ENCODE measurements at regions not wholly inside any gene's neighbourhood (a gene's known extent, or its start where the extent isn't known, plus 50 kb on each side); places are given as distances from the start of the nearest gene placed in this dataset.

GRCh38 chr21:23524685-23525084 is 2082.6 kb downstream of the MRPL39 start:
- DNase-seq (ENCODE audit: low read depth in 1 of 2, low spot score in 2 of 2) (no peak), FAIRE-seq (no peak)
- no peaks in the 10 kb centered on the region for H3K23me2 ChIP-seq (ENCODE audit: low read depth, low read length)
- H3K18ac ChIP-seq (ENCODE audit: extremely low read depth, low read length) = no peak overlapping the region
- no peak overlapping the region for H2BK12ac ChIP-seq (ENCODE audit: low read depth, low read length)
- CTCF ChIA-PET (ENCODE audit: partially characterized antibody) = no interaction called here
- H2AK5ac ChIP-seq (ENCODE audit: low read depth, low read length) = no peak overlapping the region
- H3K4me1 ChIP-seq (replicated peaks in 1 of 4; ENCODE audit: control insufficient read depth in 3 of 4, insufficient read depth in 4 of 4, low read length in 3 of 4) = no peaks in the 10 kb centered on the region
- no peak for TF ChIP-seq BCL11A (IDR thresholded peaks at IDR 0.05; ENCODE audit: low read depth in 2 of 2, low read length in 2 of 2)
- no peak for TF ChIP-seq MAFK (IDR thresholded peaks at IDR 0.05; ENCODE audit: low read depth, low read length)
- TF ChIP-seq SIX5 (IDR thresholded peaks at IDR 0.05; ENCODE audit: low read depth, low read length) = no peak
- TF ChIP-seq TAF7 (optimal IDR thresholded peaks at IDR 0.05; ENCODE audit: borderline replicate concordance, low read depth, low read length) = no peak
- TF ChIP-seq RFX5 (IDR thresholded peaks at IDR 0.05; ENCODE audit: borderline replicate concordance, low read depth, low read length) = no peak
- no peak for TF ChIP-seq GTF2F1 (IDR thresholded peaks at IDR 0.05; ENCODE audit: borderline replicate concordance, low read depth, low read length)
- no peak for TF ChIP-seq SAP30 (IDR thresholded peaks at IDR 0.05; ENCODE audit: insufficient read depth, insufficient replicate concordance, low read length)
- TF ChIP-seq SIN3A (conservative IDR thresholded peaks at IDR 0.05 in 1 of 2, IDR thresholded peaks at IDR 0.05 in 1 of 2; ENCODE audit: low read depth in 1 of 2, low read length in 2 of 2) = no peak
- no peak for TF ChIP-seq FOSL1 (IDR thresholded peaks at IDR 0.05; ENCODE audit: insufficient read depth, low read depth, low read length)
- TF ChIP-seq RBBP5 (IDR thresholded peaks at IDR 0.05; ENCODE audit: borderline replicate concordance, low read depth, low read length) = no peak
- no peak for TF ChIP-seq SUZ12 (IDR thresholded peaks at IDR 0.05; ENCODE audit: low read length)
- no peak for TF ChIP-seq PHF8 (conservative IDR thresholded peaks at IDR 0.05; ENCODE audit: low read depth, low read length)
- TF ChIP-seq, protein P1, sequence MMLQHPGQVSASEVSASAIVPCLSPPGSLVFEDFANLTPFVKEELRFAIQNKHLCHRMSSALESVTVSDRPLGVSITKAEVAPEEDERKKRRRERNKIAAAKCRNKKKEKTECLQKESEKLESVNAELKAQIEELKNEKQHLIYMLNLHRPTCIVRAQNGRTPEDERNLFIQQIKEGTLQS (IDR thresholded peaks at IDR 0.05; ENCODE audit: insufficient read depth, low read depth, low read length) = no peak
- no peak for TF ChIP-seq GABPA (IDR thresholded peaks at IDR 0.05; ENCODE audit: borderline replicate concordance, insufficient read depth, low read length)
- WGBS, 2 experiments (ENCODE audit: extremely low coverage in 1 of 2, insufficient coverage in 1 of 2, insufficient read length in 1 of 2, insufficient replicate concordance in 2 of 2, low coverage in 1 of 2, low lambda C conversion rate in 2 of 2, missing lambda C conversion rate in 1 of 2) = 90% methylated on average over 5 of the region's 5 CpGs; no CpG with 5 or more reads in 1 of the 2 experiments
- no peaks in the 10 kb centered on the region for H3K36me3 ChIP-seq (ENCODE audit: control insufficient read depth in 2 of 4, insufficient read depth in 4 of 4, low read length in 3 of 4)
- POLR2A ChIA-PET (ENCODE audit: partially characterized antibody) = no interaction called here
- no peak overlapping the region for H3K27ac ChIP-seq (ENCODE audit: low read depth, low read length)
- no peak overlapping the region for H3K9ac ChIP-seq (replicated peaks in 1 of 4; ENCODE audit: extremely low read depth in 1 of 4, low read depth in 3 of 4, low read length in 3 of 4)
- no peak overlapping the region for H2BK15ac ChIP-seq (ENCODE audit: low read length)
- no peak overlapping the region for H3K56ac ChIP-seq (replicated peaks; ENCODE audit: insufficient read length, low read depth, low read length)
- H4K8ac ChIP-seq (ENCODE audit: extremely low read depth, insufficient read depth, low read length) = no peak overlapping the region
- no peak overlapping the region for H3K4ac ChIP-seq (replicated peaks; ENCODE audit: insufficient read length, low read depth, low read length)
- H3K9me3 ChIP-seq (ENCODE audit: insufficient read depth in 2 of 2, low read depth in 1 of 2, low read length in 1 of 2) = no peaks in the 10 kb centered on the region
- H4K20me1 ChIP-seq (replicated peaks in 1 of 2; ENCODE audit: control insufficient read depth in 1 of 2, insufficient read depth in 2 of 2, low read length in 2 of 2) = no peaks in the 10 kb centered on the region
- no peaks in the 10 kb centered on the region for H3K79me2 ChIP-seq (ENCODE audit: control insufficient read depth in 1 of 2, insufficient read depth in 2 of 2, low read length in 2 of 2)
- H3K79me1 ChIP-seq (ENCODE audit: low read depth, low read length) = no peaks in the 10 kb centered on the region
- H2BK120ac ChIP-seq (replicated peaks; ENCODE audit: low read depth, low read length) = no peak overlapping the region
- H4K91ac ChIP-seq (replicated peaks; ENCODE audit: insufficient read length, low read length) = no peak overlapping the region
- no peak overlapping the region for H3K4me2 ChIP-seq (ENCODE audit: insufficient read depth in 1 of 2, low read depth in 2 of 2, low read length in 2 of 2)
- H3K27me3 ChIP-seq (replicated peaks in 1 of 4; ENCODE audit: control insufficient read depth in 3 of 4, extremely low read depth in 1 of 4, insufficient read depth in 3 of 4, low read length in 3 of 4) = no peaks in the 10 kb centered on the region
- no peak overlapping the region for H3K14ac ChIP-seq (ENCODE audit: insufficient read length)
- H3K4me3 ChIP-seq (ENCODE audit: extremely low read depth in 1 of 4, insufficient read depth in 2 of 4, low read depth in 3 of 4, low read length in 4 of 4) = no peak overlapping the region
- H2AFZ ChIP-seq (ENCODE audit: low read length) = no peak overlapping the region
- no peak overlapping the region for H2BK5ac ChIP-seq (ENCODE audit: low read depth, low read length)
- H2BK20ac ChIP-seq (ENCODE audit: low read length) = no peak overlapping the region
- H4K5ac ChIP-seq (ENCODE audit: insufficient read length, low read depth, low read length) = no peak overlapping the region
- no peak overlapping the region for H3K23ac ChIP-seq (ENCODE audit: insufficient read length)
